ENCODE measurements at regions not wholly inside any gene's neighbourhood (a gene's known extent, or its start where the extent isn't known, plus 50 kb on each side); places are given as distances from the start of the nearest gene placed in this dataset.
"Not testable (repeated sequence)": the region's sequence is repeated elsewhere in the genome, so short reads cannot be mapped to it uniquely, and the experiment has no call there.

GRCh38 chr14:101254805-101255764 is 306.2 kb upstream of the DIO3 start:
- DNase-seq (ENCODE audit: low read depth): no peak
- no peak for TF ChIP-seq CTCF (IDR thresholded peaks at IDR 0.05; ENCODE audit: insufficient read depth, low read depth, low read length, missing control alignments)
- H3K4me3 ChIP-seq (ENCODE audit: low read length): no peak overlapping the region

- no peak for DNase-seq (ENCODE audit: low read depth)
- TF ChIP-seq CTCF (IDR thresholded peaks at IDR 0.05; ENCODE audit: insufficient read depth, low read depth, low read length, missing control alignments): no peak
- H3K4me3 ChIP-seq (ENCODE audit: low read length): no peak overlapping the region
These were observed 305.6 kb upstream of the DIO3 start for GRCh38 chr14:101255765-101256125.

GRCh38 chr14:101256266-101256665 is 305.0 kb upstream of the DIO3 start:
- no peak for TF ChIP-seq CTCF (IDR thresholded peaks at IDR 0.05; ENCODE audit: insufficient read depth, low read depth, low read length, missing control alignments)
- no peak overlapping the region for H3K4me3 ChIP-seq (ENCODE audit: low read length)
- no peak for DNase-seq (ENCODE audit: low read depth)

GRCh38 chr14:101257551-101257950 is 303.7 kb upstream of the DIO3 start:
- no peak for TF ChIP-seq CTCF (IDR thresholded peaks at IDR 0.05; ENCODE audit: insufficient read depth, low read depth, low read length, missing control alignments)
- no peak overlapping the region for H3K4me3 ChIP-seq (ENCODE audit: low read length)
- no peak for DNase-seq (ENCODE audit: low read depth)

- no peak for TF ChIP-seq CTCF (IDR thresholded peaks at IDR 0.05; ENCODE audit: insufficient read depth, low read depth, low read length, missing control alignments)
These were observed 301.5 kb upstream of the DIO3 start for GRCh38 chr14:101259748-101260147.

GRCh38 chr14:101266441-101266840 is 294.9 kb upstream of the DIO3 start:
- H3K4me3 ChIP-seq (ENCODE audit: low read length); DNase-seq (ENCODE audit: low read depth): not testable (repeated sequence)

More at GRCh38 chr14:101259748-101260147, 301.5 kb upstream of the DIO3 start:
- no peak overlapping the region for H3K4me3 ChIP-seq (ENCODE audit: low read length)
- no peak for DNase-seq (ENCODE audit: low read depth)

- no peak for DNase-seq (ENCODE audit: low read depth)
- no peak for TF ChIP-seq CTCF (IDR thresholded peaks at IDR 0.05; ENCODE audit: insufficient read depth, low read depth, low read length, missing control alignments)
- H3K4me3 ChIP-seq (ENCODE audit: low read length): no peak overlapping the region
These were observed 288.2 kb upstream of the DIO3 start for GRCh38 chr14:101273091-101273490.

Measured in epithelial cell of esophagus (primary cell).